ENCODE measurements at regions not wholly inside any gene's neighbourhood (a gene's known extent, or its start where the extent isn't known, plus 50 kb on each side); places are given as distances from the start of the nearest gene placed in this dataset.

DNA sequence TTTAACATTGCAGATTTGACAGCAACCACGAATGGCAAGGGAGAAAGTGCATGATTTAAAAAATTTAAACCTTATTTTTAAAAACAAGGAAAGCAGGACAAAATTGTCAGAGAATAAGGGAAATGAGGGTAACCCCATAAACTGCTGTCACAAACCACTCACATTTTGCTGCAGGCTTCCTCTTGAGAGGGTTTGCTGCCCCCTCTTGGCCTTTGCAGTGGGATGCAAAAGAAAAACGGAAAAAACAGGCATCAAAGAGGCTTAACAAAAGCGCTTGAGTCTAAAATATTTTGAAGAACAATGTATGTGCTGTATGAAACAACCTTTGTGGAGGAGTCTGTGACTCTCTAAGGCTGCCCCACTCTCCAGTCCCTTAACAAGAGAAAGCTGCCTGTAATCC is 91.6 kb downstream of the TMX3 start:
- ATAC-seq (no peak), DNase-seq (peak in 1 of 3 donors; percentile 26)
- TF ChIP-seq CTCF (IDR thresholded peaks at IDR 0.05) = no peak
- H3K4me1 ChIP-seq (ENCODE audit: low read depth) = no peaks in the 10 kb centered on the region
- H3K36me3 ChIP-seq (ENCODE audit: low read depth) = no peaks in the 10 kb centered on the region
- intact Hi-C loops (cut with DNase I, micrococcal nuclease) = no loop called here
- H3K9me3 ChIP-seq = no peaks in the 10 kb centered on the region
- no peak overlapping the region for H3K4me3 ChIP-seq

DNA sequence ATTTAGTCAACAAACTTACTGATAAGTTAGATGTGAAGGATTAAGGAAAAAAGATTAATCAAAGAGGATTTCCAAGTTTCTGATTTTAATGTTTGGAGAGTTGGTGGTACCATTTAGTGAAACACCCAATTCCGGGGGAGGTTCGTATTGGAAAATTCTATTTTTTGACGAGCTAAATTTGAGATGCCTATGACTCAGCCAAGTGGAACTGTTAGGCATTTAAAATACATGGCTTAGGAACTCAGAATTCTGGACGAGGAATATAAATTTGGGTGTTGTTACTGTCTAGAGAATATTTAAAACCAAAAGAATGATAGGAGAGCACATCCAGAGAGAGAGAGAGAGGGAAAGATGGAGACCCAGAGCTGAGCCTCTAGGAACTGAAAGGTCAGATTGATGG is 103.6 kb downstream of the TMX3 start:
- TF ChIP-seq CTCF (IDR thresholded peaks at IDR 0.05) = no peak
- intact Hi-C loops (cut with DNase I, micrococcal nuclease) = no loop called here
- Histone ChIP-seq H3K4me1 (ENCODE audit: low read depth) (no peaks in the 10 kb centered on the region), H3K4me3 (no peak overlapping the region), H3K9me3 (no peaks in the 10 kb centered on the region), H3K36me3 (ENCODE audit: low read depth) (no peaks in the 10 kb centered on the region)
- DNase-seq (no peak), ATAC-seq (no peak)

GRCh38 chr18:68608851-68609490 is 105.9 kb downstream of the TMX3 start:
- DNase-seq (no peak), ATAC-seq (no peak)
- Histone ChIP-seq H3K36me3 (ENCODE audit: low read depth) (no peaks in the 10 kb centered on the region), H3K4me3 (no peak overlapping the region), H3K9me3 (no peaks in the 10 kb centered on the region), H3K4me1 (ENCODE audit: low read depth) (no peaks in the 10 kb centered on the region)
- intact Hi-C loops (cut with DNase I, micrococcal nuclease) = no loop called here
- no peak for TF ChIP-seq CTCF (IDR thresholded peaks at IDR 0.05)

- H3K4me3 ChIP-seq = no peak overlapping the region
- no peak for TF ChIP-seq CTCF (IDR thresholded peaks at IDR 0.05)
Observed at GRCh38 chr18:68607852-68608251, 107.1 kb downstream of the TMX3 start.

GRCh38 chr18:68604256-68604655 is 110.7 kb downstream of the TMX3 start:
- Histone ChIP-seq H3K4me1 (ENCODE audit: low read depth) (no peaks in the 10 kb centered on the region), H3K36me3 (ENCODE audit: low read depth) (no peaks in the 10 kb centered on the region), H3K4me3 (no peak overlapping the region), H3K9me3 (no peaks in the 10 kb centered on the region)
- DNase-seq = no peak
- TF ChIP-seq CTCF (IDR thresholded peaks at IDR 0.05) = no peak
- ATAC-seq = no peak
- intact Hi-C loops (cut with DNase I, micrococcal nuclease) = no loop called here

More at GRCh38 chr18:68607852-68608251, 107.1 kb downstream of the TMX3 start:
- ATAC-seq = no peak
- Histone ChIP-seq H3K9me3 (no peaks in the 10 kb centered on the region), H3K4me1 (ENCODE audit: low read depth) (no peaks in the 10 kb centered on the region), H3K36me3 (ENCODE audit: low read depth) (no peaks in the 10 kb centered on the region)
- DNase-seq = no peak
- intact Hi-C loops (cut with DNase I, micrococcal nuclease) = no loop called here

DNA sequence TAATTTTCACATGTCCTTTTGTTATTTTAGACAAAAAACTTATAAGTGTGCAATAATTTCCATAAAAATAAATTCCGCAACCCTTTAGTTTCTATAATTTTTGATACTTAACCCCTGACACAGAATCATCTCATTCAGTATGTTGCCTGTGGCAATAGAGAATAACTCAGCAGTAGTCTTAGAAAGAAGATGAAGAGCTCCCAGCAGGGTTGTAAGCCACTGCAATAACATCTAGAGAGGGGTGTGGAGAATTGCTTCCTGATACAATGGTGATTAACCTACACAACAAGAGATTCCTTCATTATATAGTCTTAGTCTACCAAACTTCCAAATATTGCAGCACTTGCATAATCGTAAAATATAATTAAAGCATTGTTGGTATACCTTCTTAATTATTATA is 118.9 kb downstream of the TMX3 start:
- ATAC-seq (no peak), DNase-seq (no peak)
- Histone ChIP-seq H3K36me3 (ENCODE audit: low read depth) (no peaks in the 10 kb centered on the region), H3K4me1 (ENCODE audit: low read depth) (no peaks in the 10 kb centered on the region), H3K4me3 (no peak overlapping the region), H3K9me3 (no peaks in the 10 kb centered on the region)
- no peak for TF ChIP-seq CTCF (IDR thresholded peaks at IDR 0.05)
- intact Hi-C loops (cut with DNase I, micrococcal nuclease) = no loop called here
